Heart left ventricle (tissue), 13 donors: ENCODE measurements at regions not wholly inside any gene's neighbourhood (a gene's known extent, or its start where the extent isn't known, plus 50 kb on each side); places are given as distances from the start of the nearest gene placed in this dataset.

Source experiments
- CTCF ChIP-seq, 12 donors: fragments of 200-600 bp; sonication (generic) in 4 of 12; IDR thresholded peaks; one replicate each; pipeline versions ENCODE4 v1.5.0 to v1.8.0; 2018 to 2022; ENCODE audit warnings: antibody characterized with exemption in 12 of 12, mild to moderate bottlenecking in 5 of 12
- POLR2A ChIP-seq, 2 donors: fragments of 450-650 bp; IDR thresholded peaks; one replicate each; pipeline ENCODE4 v1.6.1; 2017; ENCODE audit warnings: antibody characterized with exemption in 2 of 2, mild to moderate bottlenecking in 2 of 2, moderate library complexity in 2 of 2
- donor health status: ischemic (EF 13 %, LVEDD 7.1; RV severe dilation, severe dysfunction).
- donor health status: DM: no; HTN: yes; CAD: no.
- donor health status: DM: no; HTN: no; CAD: no.
- donor health status: ischemic (EF 25% LVEDD 6.9; RV normal size, moderate dysfunction).
- donor health status: ischemic (EF 25% LVEDD 5.7; RV mildly dilated, moderate dysfunction).
- donor health status: ischemic (EF 35%, LVEDD 5.7; RV mildly dilated, moderate dysfunction).
- donor health status: nonischemic (EF 11% LVEDD 7.7; RV severe dilation, severe dysfunction).
- donor health status: DM: yes; HTN: yes; CAD: no.
- donor health status: PGD.
- donor health status: ischemic (EF 29% LVEDD 5.4; RV normal size, mild dysfunction).
- donor health status: nonischemic (EF 23%, LVEDD 6.1; RV moderate dilation, normal function).

- TF ChIP-seq POLR2A (IDR thresholded peaks at IDR 0.05) = no peak
- TF ChIP-seq CTCF (IDR thresholded peaks at IDR 0.05) = no peak
Measured at GRCh38 chr16:35208001-35208935, 1748.9 kb downstream of the TP53TG3F start.
